HFFc6 (cell line): ENCODE measurements at regions not wholly inside any gene's neighbourhood (a gene's known extent, or its start where the extent isn't known, plus 50 kb on each side); places are given as distances from the start of the nearest gene placed in this dataset.

Experiments used
- DNase-seq: peaks from one replicate; pipeline ENCODE4 v3.0.0-alpha.2; 2018
- H3K27ac Mint-ChIP-seq: 2 replicates; pipeline ENCODE4 v1.8.0; 2020; ENCODE audit warnings: mild to moderate bottlenecking, mixed read lengths
- H3K27me3 Mint-ChIP-seq: 2 replicates; pipeline ENCODE4 v1.8.0; 2021; ENCODE audit warnings: mild to moderate bottlenecking, moderate library complexity, mixed read lengths; ENCODE audit not compliant: insufficient read depth
- H3K36me3 Mint-ChIP-seq: 2 replicates; pipeline ENCODE4 v1.8.0; 2021; ENCODE audit warnings: low read depth, mixed read lengths
- H3K4me1 Mint-ChIP-seq: 2 replicates; pipeline ENCODE4 v1.8.0; 2020; ENCODE audit warnings: low read depth, mixed read lengths
- H3K4me3 Mint-ChIP-seq: 2 replicates; pipeline ENCODE4 v1.8.0; 2020; ENCODE audit warnings: mild to moderate bottlenecking, moderate library complexity, mixed read lengths
- H3K9me3 Mint-ChIP-seq: 2 replicates; pipeline ENCODE4 v1.8.0; 2020; ENCODE audit warnings: mild to moderate bottlenecking, mixed read lengths
- CTCF ChIP-seq: fragments of 200-600 bp; sonication (generic); IDR thresholded peaks from 2 replicates; pipeline ENCODE4 v1.5.0; 2021; ENCODE audit warnings: antibody characterized with exemption, mild to moderate bottlenecking

GRCh38 chr22:22359465-22359864 is 114.9 kb downstream of the VPREB1 start:
- Mint-ChIP-seq H3K9me3 (no peaks in the 10 kb centered on the region), H3K27me3 (peaks cover 34% of the 10 kb centered on the region), H3K36me3 (no peaks in the 10 kb centered on the region), H3K4me3 (no peak overlapping the region), H3K27ac (no peak overlapping the region), H3K4me1 (peaks cover 8% of the 10 kb centered on the region)
- DNase-seq: no peak
- no peak for TF ChIP-seq CTCF

- peaks cover 6% of the 10 kb centered on the region for H3K4me1 Mint-ChIP-seq
- DNase-seq: no peak
- TF ChIP-seq CTCF: no peak
- H3K27ac Mint-ChIP-seq: no peak overlapping the region
- no peaks in the 10 kb centered on the region for H3K36me3 Mint-ChIP-seq
- H3K27me3 Mint-ChIP-seq: peaks cover 30% of the 10 kb centered on the region
- no peaks in the 10 kb centered on the region for H3K9me3 Mint-ChIP-seq
- no peak overlapping the region for H3K4me3 Mint-ChIP-seq
These were observed 115.4 kb downstream of the VPREB1 start for GRCh38 chr22:22360014-22360413.

GRCh38 chr22:22362311-22362710 is 117.7 kb downstream of the VPREB1 start:
- H3K27me3 Mint-ChIP-seq: peaks cover 31% of the 10 kb centered on the region
- no peaks in the 10 kb centered on the region for H3K36me3 Mint-ChIP-seq
- H3K4me1 Mint-ChIP-seq: no peaks in the 10 kb centered on the region
- H3K4me3 Mint-ChIP-seq: no peak overlapping the region
- no peaks in the 10 kb centered on the region for H3K9me3 Mint-ChIP-seq
- DNase-seq: no peak
- no peak for TF ChIP-seq CTCF
- no peak overlapping the region for H3K27ac Mint-ChIP-seq

GRCh38 chr22:22362936-22363335 is 118.3 kb downstream of the VPREB1 start:
- DNase-seq: no peak
- Mint-ChIP-seq H3K9me3 (no peaks in the 10 kb centered on the region), H3K4me1 (no peaks in the 10 kb centered on the region), H3K36me3 (no peaks in the 10 kb centered on the region), H3K27ac (no peak overlapping the region), H3K4me3 (no peak overlapping the region), H3K27me3 (peaks cover 33% of the 10 kb centered on the region)
- no peak for TF ChIP-seq CTCF

- no peak for DNase-seq
- Mint-ChIP-seq H3K4me3 (no peak overlapping the region), H3K27ac (no peak overlapping the region), H3K9me3 (no peaks in the 10 kb centered on the region), H3K27me3 (peaks cover 33% of the 10 kb centered on the region), H3K4me1 (no peaks in the 10 kb centered on the region), H3K36me3 (no peaks in the 10 kb centered on the region)
- TF ChIP-seq CTCF: no peak
These were observed 119.6 kb downstream of the VPREB1 start for GRCh38 chr22:22364207-22364606.

- TF ChIP-seq CTCF: no peak
- Mint-ChIP-seq H3K4me3 (no peak overlapping the region), H3K9me3 (no peaks in the 10 kb centered on the region), H3K36me3 (no peaks in the 10 kb centered on the region), H3K4me1 (no peaks in the 10 kb centered on the region), H3K27ac (no peak overlapping the region), H3K27me3 (peaks cover 30% of the 10 kb centered on the region)
- no peak for DNase-seq
These were observed 122.0 kb downstream of the VPREB1 start for GRCh38 chr22:22366537-22366936.
